Fibroblast of mammary gland (primary cell): ENCODE measurements at regions not wholly inside any gene's neighbourhood (a gene's known extent, or its start where the extent isn't known, plus 50 kb on each side); places are given as distances from the start of the nearest gene placed in this dataset.
"Not testable (repeated sequence)": the region's sequence is repeated elsewhere in the genome, so short reads cannot be mapped to it uniquely, and the experiment has no call there.

Experiments
- DNase-seq: peaks from one replicate; pipeline ENCODE4 v3.0.0-alpha.2; 2010; ENCODE audit warnings: low read depth
- H3K4me3 ChIP-seq: 2 replicates; pipeline ENCODE4 v1.5.1; 2011; ENCODE audit warnings: low read depth, mild to moderate bottlenecking, low read length, moderate library complexity; ENCODE audit not compliant: control insufficient read depth
- CTCF ChIP-seq: conservative IDR thresholded peaks from 2 replicates; pipeline ENCODE4 v1.5.1; 2011; ENCODE audit warnings: low read depth, low read length, inconsistent platforms; ENCODE audit not compliant: control insufficient read depth, insufficient read depth

- H3K4me3 ChIP-seq: no peak overlapping the region
- no peak for TF ChIP-seq CTCF
- DNase-seq: no peak
These were observed 63.1 kb upstream of the HIVEP3 start for GRCh38 chr1:41981796-41982195.

GRCh38 chr1:41980827-41981653, 62.3 kb upstream of the HIVEP3 start:
- no peak for TF ChIP-seq CTCF
- DNase-seq: no peak
- H3K4me3 ChIP-seq: no peak overlapping the region

- no peak for TF ChIP-seq CTCF
- DNase-seq: no peak
- H3K4me3 ChIP-seq: no peak overlapping the region
These were observed 60.3 kb upstream of the HIVEP3 start for GRCh38 chr1:41978986-41979385.

DNA sequence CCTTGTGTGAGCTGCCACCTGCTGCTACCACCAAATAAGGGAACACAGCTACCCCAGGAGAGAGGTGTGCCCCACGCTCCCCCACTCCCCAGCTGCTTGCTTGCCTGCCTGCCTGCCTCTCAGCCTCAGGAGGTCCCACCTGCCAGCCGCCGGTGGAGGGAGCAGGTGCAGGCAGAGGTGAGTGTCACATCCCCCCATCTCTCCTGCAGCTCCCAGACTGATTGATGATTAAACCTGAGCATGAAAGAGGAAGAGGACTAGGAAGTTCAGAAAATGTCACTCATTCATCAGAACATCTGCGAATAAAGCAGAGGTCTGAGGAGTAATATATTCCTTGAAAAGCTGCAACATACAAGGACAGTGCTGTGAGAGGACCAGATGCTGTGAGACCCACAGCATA, 58.6 kb upstream of the HIVEP3 start:
- no peak overlapping the region for H3K4me3 ChIP-seq
- TF ChIP-seq CTCF: no peak
- DNase-seq: no peak

DNA sequence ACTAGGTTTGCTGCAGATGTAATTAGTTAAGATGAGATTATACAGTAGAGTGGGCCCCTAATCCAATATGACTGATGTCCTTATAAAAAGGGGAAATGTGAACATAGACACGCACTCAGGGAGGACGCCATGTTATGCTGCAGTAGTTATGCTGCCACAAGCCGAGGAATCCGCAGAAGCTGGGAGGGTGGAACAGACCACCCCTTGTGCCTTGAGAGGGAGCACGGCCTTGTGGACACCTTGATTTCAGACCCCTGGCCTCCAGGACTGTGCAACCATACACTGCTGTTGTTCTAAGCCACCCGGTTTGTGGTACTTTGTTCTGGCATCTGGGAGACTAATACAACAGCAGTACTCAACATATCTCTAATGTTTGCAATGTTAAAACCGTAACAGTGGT, 57.9 kb upstream of the HIVEP3 start:
- TF ChIP-seq CTCF: no peak
- no peak for DNase-seq
- no peak overlapping the region for H3K4me3 ChIP-seq

DNA sequence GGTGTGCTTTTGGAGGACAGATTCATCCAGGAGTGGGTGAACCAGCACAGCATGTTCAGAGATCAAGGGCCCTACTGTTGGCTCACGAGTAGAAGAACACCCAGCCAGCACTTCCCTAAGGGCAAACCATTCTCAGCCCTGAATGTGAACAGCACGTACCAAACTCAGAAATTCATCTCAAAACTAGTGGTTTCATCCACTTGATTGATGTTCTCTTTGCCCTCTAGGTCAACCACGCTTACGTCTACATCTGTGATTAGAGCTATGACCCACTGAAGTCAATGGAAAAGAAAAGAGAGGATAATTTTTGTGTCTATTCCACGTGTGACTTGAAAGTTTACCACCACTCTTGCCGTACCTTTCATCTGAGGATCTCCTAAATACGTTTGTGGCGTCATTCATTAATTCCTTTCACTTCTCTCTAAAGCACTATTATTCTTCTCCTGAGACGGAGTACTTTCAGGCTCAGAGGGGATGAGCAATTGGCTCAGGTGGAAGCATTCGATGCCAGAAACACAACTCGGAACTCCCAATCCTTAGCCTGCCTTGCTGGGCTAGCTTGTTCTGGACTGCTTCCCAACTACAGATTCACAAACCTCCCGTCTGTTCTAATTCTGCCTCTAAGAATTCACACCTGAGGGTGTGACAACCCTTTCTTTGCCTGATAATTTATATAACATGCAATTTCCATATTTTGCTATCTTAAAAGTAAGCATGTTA, 57.3 kb upstream of the HIVEP3 start:
- no peak for DNase-seq
- no peak overlapping the region for H3K4me3 ChIP-seq
- TF ChIP-seq CTCF: no peak

- no peak for TF ChIP-seq CTCF
- DNase-seq: no peak
- H3K4me3 ChIP-seq: no peak overlapping the region
These were observed 56.4 kb upstream of the HIVEP3 start for GRCh38 chr1:41975121-41975520.

DNA sequence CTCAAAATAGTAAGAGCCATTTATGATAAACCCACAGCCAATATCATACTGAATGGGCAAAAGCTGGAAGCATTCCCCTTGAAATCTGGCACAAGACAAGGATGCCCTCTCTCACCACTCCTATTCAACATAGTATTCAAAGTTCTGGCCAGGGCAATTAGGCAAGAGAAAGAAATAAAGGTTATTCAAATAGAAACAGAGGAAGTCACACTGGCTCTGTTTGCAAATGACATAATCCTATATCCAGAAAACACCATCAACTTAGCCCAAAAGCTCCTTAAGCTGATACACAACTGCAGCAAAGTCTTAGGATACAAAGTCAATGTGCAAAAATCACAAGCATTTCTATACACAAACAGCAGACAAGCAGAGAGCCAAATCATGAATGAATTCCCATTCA, 49.8 kb upstream of the HIVEP3 start:
- H3K4me3 ChIP-seq, DNase-seq: not testable (repeated sequence)
